Tibial nerve (tissue), 4 donors: ENCODE measurements at regions not wholly inside any gene's neighbourhood (a gene's known extent, or its start where the extent isn't known, plus 50 kb on each side); places are given as distances from the start of the nearest gene placed in this dataset.

Source experiments
- EP300 ChIP-seq, 2 donors: sonication (generic); formaldehyde crosslinking; IDR thresholded peaks; one replicate each; pipeline ENCODE4 v1.6.1; 2017; ENCODE audit warnings: antibody characterized with exemption in 2 of 2, mild to moderate bottlenecking in 1 of 2
- POLR2A ChIP-seq, 2 donors: fragments of 450-650 bp; IDR thresholded peaks; one replicate each; pipeline ENCODE4 v1.6.1; 2017; ENCODE audit warnings: antibody characterized with exemption in 2 of 2, mild to moderate bottlenecking in 2 of 2, moderate library complexity in 2 of 2
- TF ChIP-seq, protein P1 (sequence below), 5 experiments: fragments of 200-600 bp in 3 of 5; fragments of 450-650 bp in 2 of 5; sonication (generic) in 3 of 5; IDR thresholded peaks; one replicate each; pipeline ENCODE4 v1.5.1; 2016 to 2019; ENCODE audit warnings: antibody characterized with exemption in 5 of 5, mild to moderate bottlenecking in 3 of 5, moderate library complexity in 2 of 5

- TF ChIP-seq, protein P1, sequence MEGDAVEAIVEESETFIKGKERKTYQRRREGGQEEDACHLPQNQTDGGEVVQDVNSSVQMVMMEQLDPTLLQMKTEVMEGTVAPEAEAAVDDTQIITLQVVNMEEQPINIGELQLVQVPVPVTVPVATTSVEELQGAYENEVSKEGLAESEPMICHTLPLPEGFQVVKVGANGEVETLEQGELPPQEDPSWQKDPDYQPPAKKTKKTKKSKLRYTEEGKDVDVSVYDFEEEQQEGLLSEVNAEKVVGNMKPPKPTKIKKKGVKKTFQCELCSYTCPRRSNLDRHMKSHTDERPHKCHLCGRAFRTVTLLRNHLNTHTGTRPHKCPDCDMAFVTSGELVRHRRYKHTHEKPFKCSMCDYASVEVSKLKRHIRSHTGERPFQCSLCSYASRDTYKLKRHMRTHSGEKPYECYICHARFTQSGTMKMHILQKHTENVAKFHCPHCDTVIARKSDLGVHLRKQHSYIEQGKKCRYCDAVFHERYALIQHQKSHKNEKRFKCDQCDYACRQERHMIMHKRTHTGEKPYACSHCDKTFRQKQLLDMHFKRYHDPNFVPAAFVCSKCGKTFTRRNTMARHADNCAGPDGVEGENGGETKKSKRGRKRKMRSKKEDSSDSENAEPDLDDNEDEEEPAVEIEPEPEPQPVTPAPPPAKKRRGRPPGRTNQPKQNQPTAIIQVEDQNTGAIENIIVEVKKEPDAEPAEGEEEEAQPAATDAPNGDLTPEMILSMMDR (IDR thresholded peaks at IDR 0.05), result no peak
- TF ChIP-seq EP300 (IDR thresholded peaks at IDR 0.05) (no peak), POLR2A (IDR thresholded peaks at IDR 0.05) (no peak)
Measured at GRCh38 chr7:41491883-41492471, 210.9 kb downstream of the INHBA start.
